Smooth muscle cell (in vitro differentiated cells): ENCODE measurements at regions not wholly inside any gene's neighbourhood (a gene's known extent, or its start where the extent isn't known, plus 50 kb on each side); places are given as distances from the start of the nearest gene placed in this dataset.

Source experiments
- DNase-seq: peaks from one replicate; lab custom pipeline; 2025; ENCODE audit not compliant: unreplicated experiment; lab: John Stamatoyannopoulos, UW
- H2AFZ ChIP-seq: fragments of 200-600 bp; sonication (generic); 2 replicates; pipeline ENCODE4 v1.6.0; 2016; ENCODE audit warnings: antibody characterized with exemption, low read depth, mild to moderate bottlenecking
- H3F3A ChIP-seq: fragments of 200-600 bp; sonication (generic); 2 replicates; pipeline ENCODE4 v1.6.0; 2017; ENCODE audit warnings: antibody characterized with exemption, low read depth
- H3K27ac ChIP-seq: fragments of 200-600 bp; sonication (generic); 2 replicates; pipeline ENCODE4 v1.5.1; 2016; ENCODE audit warnings: low read depth, mild to moderate bottlenecking
- H3K27me3 ChIP-seq: fragments of 200-600 bp; sonication (generic); 2 replicates; pipeline ENCODE4 v1.6.1; 2016; ENCODE audit warnings: low read depth, mild to moderate bottlenecking
- H3K36me3 ChIP-seq: fragments of 200-600 bp; sonication (generic); 2 replicates; pipeline ENCODE4 v1.5.1; 2016; ENCODE audit warnings: low read depth
- H3K4me1 ChIP-seq: fragments of 200-600 bp; sonication (generic); 2 replicates; pipeline ENCODE4 v1.5.1; 2016; ENCODE audit warnings: low read depth
- H3K4me2 ChIP-seq: fragments of 200-600 bp; sonication (generic); 2 replicates; pipeline ENCODE4 v1.6.0; 2016; ENCODE audit warnings: mild to moderate bottlenecking
- H3K4me3 ChIP-seq: fragments of 200-600 bp; sonication (generic); 2 replicates; pipeline ENCODE4 v1.5.1; 2016; ENCODE audit warnings: mild to moderate bottlenecking
- H3K79me2 ChIP-seq: fragments of 200-600 bp; sonication (generic); 2 replicates; pipeline ENCODE4 v1.6.0; 2016; ENCODE audit warnings: low read depth, mild to moderate bottlenecking
- H3K9ac ChIP-seq: fragments of 200-600 bp; sonication (generic); 2 replicates; pipeline ENCODE4 v1.6.0; 2016; ENCODE audit warnings: low read depth
- H3K9me3 ChIP-seq: fragments of 200-600 bp; sonication (generic); replicated peaks from 2 replicates; pipeline ENCODE4 v1.5.1; 2016; ENCODE audit warnings: low read depth
- H4K20me1 ChIP-seq: fragments of 200-600 bp; sonication (generic); 2 replicates; pipeline ENCODE4 v1.6.0; 2016; ENCODE audit warnings: low read depth
- WGBS: methylation state at CpG from one replicate; pipeline ENCODE4 v1.1.7; 2016; ENCODE audit warnings: low lambda C conversion rate; 5-methylcytosine and 5-hydroxymethylcytosine counted together
- TF ChIP-seq, protein P1 (sequence below): fragments of 200-600 bp; sonication (generic); IDR thresholded peaks from 2 replicates; pipeline ENCODE4 v1.5.1; 2017; ENCODE audit warnings: borderline replicate concordance, mild to moderate bottlenecking, antibody characterized with exemption; ENCODE audit not compliant: insufficient read depth, poor library complexity, severe bottlenecking

DNA sequence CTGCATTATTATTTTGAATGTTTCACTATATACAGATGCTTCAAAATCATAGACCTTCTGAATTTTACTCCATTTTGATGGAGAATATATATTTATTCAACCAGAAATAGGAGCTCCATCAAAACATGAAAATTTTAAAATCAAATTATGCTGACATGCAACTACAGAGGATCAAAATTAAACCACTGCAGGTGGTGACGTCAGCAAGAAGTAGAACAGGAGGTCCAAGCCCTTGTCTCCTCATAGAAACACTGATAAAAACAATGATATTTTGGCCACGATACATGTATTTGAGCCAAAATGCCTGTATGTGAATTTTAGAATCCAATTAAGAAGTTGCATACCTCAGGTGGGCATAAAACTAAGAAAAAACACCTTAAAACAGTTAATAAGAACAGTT is 236.6 kb upstream of the FBXL7 start:
- 89% methylated on average over 2 of the region's 2 CpGs for WGBS
- H3K9ac ChIP-seq, result no peak overlapping the region
- no peaks in the 10 kb centered on the region for H4K20me1 ChIP-seq

DNA sequence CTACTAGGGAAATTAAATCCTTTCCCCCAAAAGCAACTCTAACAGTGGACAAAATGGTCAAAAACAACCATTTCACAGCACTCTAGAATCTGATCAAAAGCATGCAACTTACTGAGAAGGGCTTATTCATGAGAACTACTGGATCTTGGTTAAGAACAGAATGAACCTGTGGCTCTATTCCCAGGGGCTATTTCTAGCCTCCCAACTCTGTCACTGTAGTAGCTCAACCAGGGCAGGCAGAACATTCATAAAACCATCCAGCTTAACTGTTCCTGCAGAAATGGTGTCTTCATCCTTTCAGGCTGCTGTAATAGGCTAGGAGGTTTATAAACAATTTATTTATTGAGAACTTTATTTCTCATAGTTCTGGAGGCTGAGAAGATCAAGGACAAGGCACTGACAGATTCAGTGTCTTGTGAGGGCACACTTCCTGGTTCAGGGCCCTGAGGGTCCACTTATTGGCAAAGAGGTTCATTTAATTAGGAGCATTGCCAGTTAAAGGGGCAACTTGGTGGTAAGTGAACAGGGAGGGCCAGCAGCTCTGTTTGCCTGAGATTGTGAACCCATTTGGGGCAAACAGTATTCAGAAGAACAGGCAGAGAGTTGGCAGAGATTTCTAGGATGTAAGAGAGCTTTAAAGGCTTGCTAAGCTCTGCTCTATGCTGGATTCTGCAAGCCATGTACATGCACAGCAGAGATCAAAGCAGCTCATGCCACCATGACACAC is 238.5 kb upstream of the FBXL7 start:
- H3K4me1 ChIP-seq, result no peaks in the 10 kb centered on the region
- no peak overlapping the region for H3K9ac ChIP-seq
- DNase-seq, result no peak
- no peaks in the 10 kb centered on the region for H3K36me3 ChIP-seq
- no peak overlapping the region for H3K27ac ChIP-seq
- no peaks in the 10 kb centered on the region for H3K79me2 ChIP-seq
- no peak overlapping the region for H3K4me3 ChIP-seq
- TF ChIP-seq, protein P1, sequence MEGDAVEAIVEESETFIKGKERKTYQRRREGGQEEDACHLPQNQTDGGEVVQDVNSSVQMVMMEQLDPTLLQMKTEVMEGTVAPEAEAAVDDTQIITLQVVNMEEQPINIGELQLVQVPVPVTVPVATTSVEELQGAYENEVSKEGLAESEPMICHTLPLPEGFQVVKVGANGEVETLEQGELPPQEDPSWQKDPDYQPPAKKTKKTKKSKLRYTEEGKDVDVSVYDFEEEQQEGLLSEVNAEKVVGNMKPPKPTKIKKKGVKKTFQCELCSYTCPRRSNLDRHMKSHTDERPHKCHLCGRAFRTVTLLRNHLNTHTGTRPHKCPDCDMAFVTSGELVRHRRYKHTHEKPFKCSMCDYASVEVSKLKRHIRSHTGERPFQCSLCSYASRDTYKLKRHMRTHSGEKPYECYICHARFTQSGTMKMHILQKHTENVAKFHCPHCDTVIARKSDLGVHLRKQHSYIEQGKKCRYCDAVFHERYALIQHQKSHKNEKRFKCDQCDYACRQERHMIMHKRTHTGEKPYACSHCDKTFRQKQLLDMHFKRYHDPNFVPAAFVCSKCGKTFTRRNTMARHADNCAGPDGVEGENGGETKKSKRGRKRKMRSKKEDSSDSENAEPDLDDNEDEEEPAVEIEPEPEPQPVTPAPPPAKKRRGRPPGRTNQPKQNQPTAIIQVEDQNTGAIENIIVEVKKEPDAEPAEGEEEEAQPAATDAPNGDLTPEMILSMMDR, result no peak
- H2AFZ ChIP-seq, result no peak overlapping the region
- no peaks in the 10 kb centered on the region for H3K27me3 ChIP-seq
- no peaks in the 10 kb centered on the region for H4K20me1 ChIP-seq
- no peaks in the 10 kb centered on the region for H3F3A ChIP-seq
- H3K9me3 ChIP-seq, result no peaks in the 10 kb centered on the region
- H3K4me2 ChIP-seq, result no peak overlapping the region

More for the DNA sequence above, 236.6 kb upstream of the FBXL7 start:
- H3K9me3 ChIP-seq, result no peaks in the 10 kb centered on the region
- H2AFZ ChIP-seq, result no peak overlapping the region
- no peak for DNase-seq
- no peak overlapping the region for H3K4me3 ChIP-seq
- H3K36me3 ChIP-seq, result no peaks in the 10 kb centered on the region
- no peaks in the 10 kb centered on the region for H3K27me3 ChIP-seq
- H3K4me2 ChIP-seq, result no peak overlapping the region
- H3K4me1 ChIP-seq, result no peaks in the 10 kb centered on the region
- H3F3A ChIP-seq, result no peaks in the 10 kb centered on the region
- no peak overlapping the region for H3K27ac ChIP-seq
- no peaks in the 10 kb centered on the region for H3K79me2 ChIP-seq
- TF ChIP-seq, protein P1, result no peak

DNA sequence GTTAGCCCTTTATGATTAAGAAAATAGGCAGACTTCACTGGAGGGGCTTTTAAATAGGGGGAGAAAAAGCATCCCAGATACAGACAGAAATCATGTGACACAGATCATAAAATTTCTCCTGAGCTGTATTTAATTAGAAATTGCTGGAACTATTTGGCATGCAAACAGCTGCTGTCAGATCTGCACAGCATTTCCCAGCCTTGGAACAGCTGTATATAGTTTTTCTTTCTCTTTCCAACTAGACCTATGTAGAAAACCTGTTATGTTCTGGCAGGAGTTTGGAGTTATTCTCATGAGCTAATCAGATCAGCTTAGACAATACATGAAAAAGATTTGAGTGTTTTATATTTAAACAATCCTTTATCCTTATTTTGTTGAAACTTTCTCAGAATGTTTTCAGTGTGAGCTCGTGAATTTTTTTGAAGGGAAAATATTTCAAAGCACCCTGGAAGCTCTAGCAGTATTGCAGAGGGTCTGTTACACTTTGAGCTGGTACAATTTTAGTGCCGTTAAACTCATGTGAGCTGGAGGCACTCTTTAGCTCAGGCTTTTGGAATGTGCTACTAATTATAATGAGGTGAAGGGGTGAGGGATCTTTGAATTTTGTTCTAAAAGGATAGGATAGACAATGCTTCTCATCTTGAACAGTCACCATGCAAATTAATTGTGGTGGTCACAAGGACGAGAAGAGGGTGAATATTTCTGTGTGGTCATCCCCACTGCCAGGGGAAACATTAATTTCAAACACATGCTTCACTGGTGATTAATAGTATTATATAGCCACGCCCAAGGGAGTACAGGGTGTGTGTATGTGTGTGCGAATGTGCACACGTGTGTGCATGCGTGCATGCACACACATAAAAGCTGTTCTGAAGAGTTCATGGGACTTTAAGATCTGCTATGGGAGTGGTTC is 239.4 kb upstream of the FBXL7 start:
- Histone ChIP-seq H3F3A (no peaks in the 10 kb centered on the region), H3K27ac (no peak overlapping the region), H3K79me2 (no peaks in the 10 kb centered on the region), H3K9ac (no peak overlapping the region), H3K4me2 (no peak overlapping the region), H3K4me3 (no peak overlapping the region), H3K4me1 (no peaks in the 10 kb centered on the region), H2AFZ (no peak overlapping the region), H3K36me3 (no peaks in the 10 kb centered on the region), H3K27me3 (no peaks in the 10 kb centered on the region), H3K9me3 (no peaks in the 10 kb centered on the region), H4K20me1 (no peaks in the 10 kb centered on the region)
- WGBS, result 81% methylated on average over 7 of the region's 7 CpGs
- DNase-seq, result no peak
- TF ChIP-seq, protein P1, result no peak
